GM18873 (cell line): ENCODE measurements at regions not wholly inside any gene's neighbourhood (a gene's known extent, or its start where the extent isn't known, plus 50 kb on each side); places are given as distances from the start of the nearest gene placed in this dataset.
"Not testable (repeated sequence)": the region's sequence is repeated elsewhere in the genome, so short reads cannot be mapped to it uniquely, and the experiment has no call there.

Experiments used
- ATAC-seq: cut with Tn5 transposase; IDR thresholded peaks from one replicate; pipeline ENCODE4 v1.9.1; 2021; ENCODE audit warnings: mild to moderate bottlenecking, moderate library complexity, moderate number of reproducible peaks; ENCODE audit not compliant: unreplicated experiment, low FRiP score

DNA sequence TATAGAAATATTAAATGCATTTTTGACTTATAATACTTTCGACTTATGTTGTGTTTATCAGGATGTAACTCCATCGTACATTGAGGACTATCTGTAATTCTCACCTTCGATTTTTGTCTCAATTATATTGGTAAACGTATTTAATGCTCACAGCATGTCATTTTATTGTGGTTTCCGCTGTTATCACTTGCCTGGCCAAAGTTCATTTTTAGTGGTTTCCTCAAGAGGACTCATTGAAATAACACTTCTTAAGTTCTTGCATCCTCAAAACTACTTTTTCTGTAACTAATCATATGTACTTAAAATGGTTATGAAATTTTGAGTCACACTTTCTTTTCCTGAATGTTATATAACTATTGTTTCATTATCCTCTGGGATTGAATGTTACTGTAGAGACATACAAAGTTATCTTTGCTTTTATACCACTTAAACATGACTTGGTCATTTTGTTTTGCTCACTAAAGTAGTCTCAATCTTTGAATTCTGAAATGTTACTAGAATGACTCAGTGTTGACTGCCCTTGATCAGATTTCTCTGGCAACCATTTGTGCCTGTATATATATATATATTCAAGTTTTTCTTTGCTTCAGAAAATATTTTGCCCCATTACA lies 289.6 kb upstream of the PROX1 start:
- no peak for ATAC-seq

- ATAC-seq: no peak
These were observed 285.1 kb upstream of the PROX1 start for GRCh38 chr1:213702703-213703102.

- no peak for ATAC-seq
These were observed 282.8 kb upstream of the PROX1 start for GRCh38 chr1:213704941-213705340.

- ATAC-seq: not testable (repeated sequence)
These were observed 275.8 kb upstream of the PROX1 start for GRCh38 chr1:213711833-213712490.

DNA sequence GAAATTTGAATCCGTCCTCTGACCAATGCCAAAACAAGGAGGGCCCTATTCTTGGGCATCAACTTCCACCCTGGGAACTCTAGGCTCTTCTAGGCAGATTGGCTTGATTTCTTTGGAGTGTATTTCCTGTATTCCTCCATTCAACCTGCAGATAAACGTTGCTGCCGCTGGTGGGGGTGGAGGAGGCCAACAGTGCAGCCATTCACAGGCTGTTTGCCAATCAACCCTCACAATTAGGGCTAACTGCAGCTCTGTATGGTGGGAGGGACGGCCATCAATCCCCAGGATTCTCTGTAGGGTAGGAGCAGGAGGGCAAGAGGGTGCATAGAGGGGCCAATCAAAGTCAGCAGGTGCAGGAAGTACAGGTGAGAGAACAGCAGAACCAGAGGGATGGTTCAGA lies 273.1 kb upstream of the PROX1 start:
- ATAC-seq: no peak

GRCh38 chr1:213715182-213715581 lies 272.6 kb upstream of the PROX1 start:
- no peak for ATAC-seq

GRCh38 chr1:213719462-213719861 lies 268.3 kb upstream of the PROX1 start:
- ATAC-seq: no peak

DNA sequence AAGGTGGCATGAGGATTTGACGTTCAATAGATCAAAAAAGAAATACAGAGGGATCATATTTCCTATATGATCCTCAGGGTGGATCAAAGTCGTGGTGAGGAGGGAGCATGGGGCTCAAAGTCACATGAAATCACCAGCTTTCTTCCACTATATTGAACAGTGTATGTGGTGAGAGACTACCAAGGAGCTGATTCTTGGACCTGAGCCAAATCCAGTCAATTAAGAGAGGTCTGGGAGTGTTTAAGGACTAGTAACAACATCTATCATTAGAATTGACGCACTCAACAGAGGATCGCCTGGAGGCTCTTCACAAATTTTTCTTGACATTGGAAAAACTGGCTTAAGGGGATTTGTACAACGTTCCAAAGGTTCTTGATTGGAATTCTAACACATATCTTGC lies 267.7 kb upstream of the PROX1 start:
- no peak for ATAC-seq

DNA sequence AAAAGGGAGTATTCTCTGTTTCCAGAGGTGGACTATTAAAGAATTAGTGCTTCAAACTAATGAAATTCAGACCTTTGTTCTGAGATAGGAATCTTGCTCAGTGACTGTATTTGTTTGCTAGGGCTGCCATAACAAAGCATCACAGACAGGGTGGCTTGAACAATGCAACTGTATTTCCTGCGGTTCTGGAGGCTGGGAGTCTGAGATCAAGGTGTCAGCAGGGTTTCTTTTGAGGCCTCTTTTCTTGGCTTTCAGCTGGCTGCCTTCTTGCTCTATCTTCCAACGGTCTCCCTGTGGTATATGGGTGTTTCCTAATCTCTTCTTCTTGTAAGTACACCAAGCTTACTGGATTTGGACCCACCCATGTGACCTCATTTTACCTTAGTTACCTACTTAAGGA lies 264.6 kb upstream of the PROX1 start:
- ATAC-seq: no peak

DNA sequence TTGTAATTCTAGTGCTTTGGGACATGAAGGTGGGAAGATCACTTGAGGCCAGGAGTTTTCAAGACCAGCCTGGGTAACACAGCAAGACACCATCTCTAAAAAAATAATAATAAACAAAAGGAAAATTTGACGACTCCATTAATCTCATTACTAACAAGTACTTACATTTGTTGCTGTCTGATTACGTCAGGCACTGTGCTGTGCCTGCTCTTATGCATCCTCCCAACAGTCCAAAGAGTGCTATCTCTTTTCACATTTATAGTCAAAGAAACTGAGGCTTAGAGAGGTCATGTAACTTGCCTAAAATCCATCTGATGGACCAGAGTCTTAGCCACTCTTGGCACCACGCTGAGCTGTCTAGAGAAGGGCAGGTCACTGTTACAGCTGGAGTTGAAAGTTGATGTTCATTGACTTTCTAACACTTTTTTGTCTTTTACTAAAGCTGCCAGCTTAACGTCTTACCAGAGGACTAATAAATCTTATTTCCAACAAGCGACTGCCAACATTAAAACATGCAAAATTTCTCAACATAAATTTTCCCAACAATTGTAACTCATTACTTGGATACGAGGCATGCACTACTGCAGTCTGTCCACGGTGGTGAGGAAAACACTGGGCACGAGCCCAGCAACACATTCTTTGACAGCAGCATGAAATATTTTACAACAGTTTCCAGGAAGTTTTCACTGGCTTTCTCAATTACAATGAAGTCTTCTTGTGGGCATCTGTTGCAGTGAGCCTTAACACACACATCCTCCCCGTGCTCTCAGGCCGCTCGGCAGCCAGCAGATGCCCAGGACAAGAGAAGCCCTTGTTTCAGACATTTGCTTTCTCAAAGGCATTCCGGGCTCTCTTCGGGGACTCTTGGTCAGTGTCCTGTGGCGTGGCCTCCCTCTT lies 262.9 kb upstream of the PROX1 start:
- no peak for ATAC-seq

GRCh38 chr1:213727853-213728592 lies 259.8 kb upstream of the PROX1 start:
- no peak for ATAC-seq

- ATAC-seq: no peak
These were observed 258.9 kb upstream of the PROX1 start for GRCh38 chr1:213728593-213729536.

GRCh38 chr1:213733705-213734104 lies 254.1 kb upstream of the PROX1 start:
- no peak for ATAC-seq

- no peak for ATAC-seq
These were observed 250.3 kb upstream of the PROX1 start for GRCh38 chr1:213737398-213738035.

DNA sequence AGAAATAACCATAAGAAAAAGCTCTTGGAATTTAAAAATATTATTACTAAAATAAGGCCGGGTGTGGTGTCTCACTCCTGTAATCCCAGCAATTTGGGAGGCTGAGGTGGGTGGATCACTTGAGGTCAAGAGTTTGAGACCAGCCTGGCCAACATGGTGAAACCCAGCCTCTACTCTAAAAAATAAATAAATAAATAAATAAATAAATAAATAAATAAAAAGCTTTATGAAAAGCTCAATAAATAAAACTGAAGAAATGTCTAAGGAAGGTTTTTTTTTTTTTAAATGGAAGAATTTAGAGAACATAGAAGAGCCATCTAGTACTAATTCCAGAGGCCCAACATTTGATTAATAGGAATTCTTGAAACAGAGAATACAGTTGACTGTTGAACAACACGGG lies 249.1 kb upstream of the PROX1 start:
- no peak for ATAC-seq

- ATAC-seq: no peak
These were observed 244.8 kb upstream of the PROX1 start for GRCh38 chr1:213742992-213743391.

GRCh38 chr1:213744780-213745179 lies 243.0 kb upstream of the PROX1 start:
- ATAC-seq: no peak

GRCh38 chr1:213745451-213745850 lies 242.3 kb upstream of the PROX1 start:
- ATAC-seq: no peak

DNA sequence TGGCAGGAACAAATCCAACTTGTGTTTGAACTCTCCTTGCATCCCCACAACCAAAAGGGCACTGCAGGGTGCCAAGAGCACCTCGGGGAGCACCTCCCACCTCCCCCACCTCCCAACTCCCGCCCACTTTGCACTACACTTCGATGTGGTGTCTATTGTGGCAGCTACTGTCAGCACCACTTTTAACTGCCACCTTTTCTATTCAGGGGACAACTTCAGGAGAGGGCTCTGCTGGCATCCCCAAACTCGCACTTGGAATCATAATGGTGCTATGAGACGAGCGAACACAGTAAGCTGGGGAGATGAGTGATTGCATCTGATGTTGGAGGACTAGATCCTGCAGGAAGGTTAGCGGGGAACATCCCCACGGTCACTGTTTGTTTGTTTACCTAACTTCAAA lies 238.2 kb upstream of the PROX1 start:
- no peak for ATAC-seq
